PC-9 (cell line): ENCODE measurements at regions not wholly inside any gene's neighbourhood (a gene's known extent, or its start where the extent isn't known, plus 50 kb on each side); places are given as distances from the start of the nearest gene placed in this dataset.
"Not testable (repeated sequence)": the region's sequence is repeated elsewhere in the genome, so short reads cannot be mapped to it uniquely, and the experiment has no call there.

Experiments used
- BruUV-seq: library from RNA; stranded (reverse); fragments of 400-500 nt; replicated peaks from 2 replicates; lab custom pipeline; 2021; lab: Mats Ljungman, UMichigan
- CTCF ChIA-PET: fragments of 300-600 bp; sonication (Branson Sonifier 250); formaldehyde crosslinking; loops from one replicate; lab custom pipeline; 2022; ENCODE audit warnings: antibody characterized with exemption; lab: Charles Lee
- POLR2A ChIA-PET: fragments of 300-600 bp; sonication (Branson Sonifier 250); formaldehyde crosslinking; loops from one replicate; lab custom pipeline; 2022; ENCODE audit warnings: antibody characterized with exemption; ENCODE audit not compliant: unreplicated experiment; lab: Charles Lee
- DNase-seq, 2 experiments: peaks; one replicate each; pipeline versions ENCODE4 v3.0.0 to v3.0.0-alpha.2; 2015 to 2022; ENCODE audit warnings: mixed read lengths in 1 of 2
- H2AFZ ChIP-seq: fragments of 200-600 bp; sonication (generic); 2 replicates; pipeline ENCODE4 v1.8.1; 2017; ENCODE audit warnings: antibody characterized with exemption
- H3F3A ChIP-seq: fragments of 200-600 bp; sonication (generic); 2 replicates; pipeline ENCODE4 v1.8.1; 2017; ENCODE audit warnings: antibody characterized with exemption, mild to moderate bottlenecking, low read depth; ENCODE audit not compliant: insufficient read depth
- H3K27ac ChIP-seq: fragments of 200-600 bp; sonication (generic); 2 replicates; pipeline ENCODE4 v1.6.1; 2016; ENCODE audit warnings: mixed run types
- H3K27me3 ChIP-seq: fragments of 200-600 bp; sonication (generic); 2 replicates; pipeline ENCODE4 v1.6.1; 2016; ENCODE audit warnings: low read depth, mixed run types; ENCODE audit not compliant: insufficient read depth
- H3K36me3 ChIP-seq: fragments of 200-600 bp; sonication (generic); 2 replicates; pipeline ENCODE4 v1.6.1; 2016; ENCODE audit warnings: low read depth, mixed run types
- H3K4me1 ChIP-seq: fragments of 200-600 bp; sonication (generic); replicated peaks from 2 replicates; pipeline ENCODE4 v1.6.1; 2016; ENCODE audit warnings: mixed run types; ENCODE audit not compliant: insufficient read depth
- H3K4me2 ChIP-seq: fragments of 200-600 bp; sonication (generic); 2 replicates; pipeline ENCODE4 v1.6.1; 2017; ENCODE audit warnings: mixed run types
- H3K4me3 ChIP-seq: fragments of 200-600 bp; sonication (generic); 2 replicates; pipeline ENCODE4 v1.6.1; 2016; ENCODE audit warnings: mixed run types
- H3K79me2 ChIP-seq: fragments of 200-600 bp; sonication (generic); 2 replicates; pipeline ENCODE4 v1.6.1; 2017; ENCODE audit warnings: low read depth, mixed run types
- H3K9me2 ChIP-seq: fragments of 200-600 bp; sonication (generic); 2 replicates; pipeline ENCODE4 v1.8.1; 2017; ENCODE audit warnings: mild to moderate bottlenecking; ENCODE audit not compliant: insufficient read depth
- H3K9me3 ChIP-seq: fragments of 200-600 bp; sonication (generic); 2 replicates; pipeline ENCODE4 v1.8.1; 2016; ENCODE audit warnings: low read depth; ENCODE audit not compliant: insufficient read depth
- H4K20me1 ChIP-seq: fragments of 200-600 bp; sonication (generic); 2 replicates; pipeline ENCODE4 v1.8.1; 2017; ENCODE audit not compliant: insufficient read depth
- EZH2 ChIP-seq: fragments of 200-600 bp; sonication (generic); IDR thresholded peaks from 2 replicates; pipeline ENCODE4 v1.8.0; 2017; ENCODE audit warnings: antibody characterized with exemption, low read depth
- intact Hi-C: fragments of 100-400 bp; cut with micrococcal nuclease; formaldehyde crosslinking; loops from one replicate; pipeline ENCODE4 v1.10.0; 2022; ENCODE audit not compliant: unreplicated experiment
- TF ChIP-seq, protein P1 (sequence below): fragments of 200-600 bp; sonication (generic); conservative IDR thresholded peaks from 2 replicates; pipeline ENCODE4 v1.6.1; 2017; ENCODE audit warnings: mixed run types, antibody characterized with exemption, mild to moderate bottlenecking, moderate library complexity

DNA sequence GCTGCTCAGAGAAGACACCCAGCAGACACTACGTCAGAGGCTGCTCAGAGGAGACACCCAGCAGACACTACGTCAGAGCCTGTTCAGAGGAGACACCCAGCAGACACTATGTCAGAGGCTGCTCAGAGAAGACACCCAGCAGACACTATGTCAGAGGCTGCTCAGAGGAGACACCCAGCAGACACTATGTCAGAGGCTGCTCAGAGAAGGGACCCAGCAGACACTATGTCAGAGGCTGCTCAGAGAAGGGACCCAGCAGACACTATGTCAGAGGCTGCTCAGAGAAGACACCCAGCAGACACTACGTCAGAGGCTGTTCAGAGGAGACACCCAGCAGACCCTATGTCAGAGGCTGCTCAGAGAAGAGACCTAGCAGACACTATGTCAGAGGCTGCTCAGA lies 92.0 kb upstream of the FRG1 start:
- H3K36me3 ChIP-seq, H3K9me2 ChIP-seq, H3K9me3 ChIP-seq, H3K4me3 ChIP-seq, intact Hi-C loops, DNase-seq, H3K79me2 ChIP-seq, CTCF ChIA-PET, H3K27ac ChIP-seq, H3F3A ChIP-seq, POLR2A ChIA-PET, H3K4me1 ChIP-seq, BruUV-seq, H3K27me3 ChIP-seq, H2AFZ ChIP-seq, H3K4me2 ChIP-seq, H4K20me1 ChIP-seq: not testable (repeated sequence)

DNA sequence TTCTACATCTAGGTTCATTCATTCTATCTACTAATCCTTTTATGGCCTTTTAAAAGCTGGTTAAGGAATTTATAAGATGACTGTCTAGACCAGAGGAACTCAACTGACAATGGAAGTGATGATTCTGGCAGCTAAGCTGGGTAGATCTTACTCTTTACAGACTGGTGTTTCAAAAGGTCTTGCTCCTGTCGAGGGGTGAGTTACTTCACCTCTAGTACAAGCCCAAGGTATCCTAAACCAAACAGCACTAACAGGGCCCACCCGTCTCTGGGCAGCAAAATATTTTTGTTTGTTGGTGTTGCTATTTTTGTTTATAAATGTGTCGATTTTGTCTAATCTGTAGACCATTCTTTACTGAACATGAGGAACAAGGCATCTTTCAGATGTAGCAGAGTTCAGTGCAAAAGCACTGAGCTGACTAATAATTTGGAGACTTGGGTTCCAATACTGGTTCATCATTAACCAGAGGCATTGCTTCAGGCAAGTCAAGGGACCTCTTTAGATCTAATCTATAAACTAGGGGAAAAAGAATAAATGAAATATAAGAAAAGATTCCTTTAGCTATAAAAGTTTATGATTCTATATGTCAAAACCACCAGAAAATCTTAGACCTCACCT lies 90.3 kb upstream of the FRG1 start:
- no peak for TF ChIP-seq EZH2
- TF ChIP-seq, protein P1, sequence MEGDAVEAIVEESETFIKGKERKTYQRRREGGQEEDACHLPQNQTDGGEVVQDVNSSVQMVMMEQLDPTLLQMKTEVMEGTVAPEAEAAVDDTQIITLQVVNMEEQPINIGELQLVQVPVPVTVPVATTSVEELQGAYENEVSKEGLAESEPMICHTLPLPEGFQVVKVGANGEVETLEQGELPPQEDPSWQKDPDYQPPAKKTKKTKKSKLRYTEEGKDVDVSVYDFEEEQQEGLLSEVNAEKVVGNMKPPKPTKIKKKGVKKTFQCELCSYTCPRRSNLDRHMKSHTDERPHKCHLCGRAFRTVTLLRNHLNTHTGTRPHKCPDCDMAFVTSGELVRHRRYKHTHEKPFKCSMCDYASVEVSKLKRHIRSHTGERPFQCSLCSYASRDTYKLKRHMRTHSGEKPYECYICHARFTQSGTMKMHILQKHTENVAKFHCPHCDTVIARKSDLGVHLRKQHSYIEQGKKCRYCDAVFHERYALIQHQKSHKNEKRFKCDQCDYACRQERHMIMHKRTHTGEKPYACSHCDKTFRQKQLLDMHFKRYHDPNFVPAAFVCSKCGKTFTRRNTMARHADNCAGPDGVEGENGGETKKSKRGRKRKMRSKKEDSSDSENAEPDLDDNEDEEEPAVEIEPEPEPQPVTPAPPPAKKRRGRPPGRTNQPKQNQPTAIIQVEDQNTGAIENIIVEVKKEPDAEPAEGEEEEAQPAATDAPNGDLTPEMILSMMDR = no peak
- Histone ChIP-seq H3K9me3 (no peaks in the 10 kb centered on the region), H3K27ac (no peak overlapping the region), H4K20me1 (no peaks in the 10 kb centered on the region), H3K9me2 (no peaks in the 10 kb centered on the region), H3K79me2 (no peaks in the 10 kb centered on the region), H3K27me3 (no peaks in the 10 kb centered on the region), H3K4me1 (no peaks in the 10 kb centered on the region), H3K4me2 (no peak overlapping the region), H3F3A (no peaks in the 10 kb centered on the region), H3K36me3 (no peaks in the 10 kb centered on the region), H3K4me3 (no peak overlapping the region), H2AFZ (no peak overlapping the region)
- no TSS peak for BruUV-seq
- no peak for DNase-seq
- POLR2A ChIA-PET = no interaction called here
- intact Hi-C loops = no loop called here
- CTCF ChIA-PET = no interaction called here

DNA sequence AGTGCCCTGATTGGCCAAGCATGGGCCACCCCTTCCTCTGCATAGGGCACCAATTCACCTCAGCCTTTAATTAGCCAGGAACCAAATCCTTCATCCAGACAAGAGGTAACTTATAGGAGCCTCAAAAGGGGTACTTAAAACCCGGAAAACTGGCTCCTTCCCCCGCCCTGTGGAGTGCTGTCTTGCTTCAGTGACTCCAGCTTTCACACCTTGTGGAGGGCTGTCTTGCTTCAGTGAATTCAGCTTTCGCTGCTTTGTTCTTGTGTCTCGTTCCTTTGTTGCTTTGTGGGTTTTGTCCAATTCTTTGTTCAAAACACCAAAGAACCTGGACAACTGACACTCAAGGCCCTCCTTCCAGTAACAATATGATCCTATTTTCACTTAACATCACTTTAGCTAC lies 82.2 kb upstream of the FRG1 start:
- Histone ChIP-seq H3K9me3 (no peaks in the 10 kb centered on the region), H3F3A (no peaks in the 10 kb centered on the region), H3K4me2 (no peak overlapping the region), H3K27ac (no peak overlapping the region), H2AFZ (no peak overlapping the region), H3K79me2 (no peaks in the 10 kb centered on the region), H3K9me2 (no peaks in the 10 kb centered on the region), H3K4me3 (no peak overlapping the region), H3K4me1 (no peaks in the 10 kb centered on the region), H3K27me3 (peaks cover 21% of the 10 kb centered on the region), H4K20me1 (no peaks in the 10 kb centered on the region), H3K36me3 (no peaks in the 10 kb centered on the region)
- no TSS peak for BruUV-seq
- TF ChIP-seq, protein P1 = no peak
- TF ChIP-seq EZH2 = no peak
- POLR2A ChIA-PET = no interaction called here
- intact Hi-C loops = no loop called here
- no peak for DNase-seq
- CTCF ChIA-PET = no interaction called here

DNA sequence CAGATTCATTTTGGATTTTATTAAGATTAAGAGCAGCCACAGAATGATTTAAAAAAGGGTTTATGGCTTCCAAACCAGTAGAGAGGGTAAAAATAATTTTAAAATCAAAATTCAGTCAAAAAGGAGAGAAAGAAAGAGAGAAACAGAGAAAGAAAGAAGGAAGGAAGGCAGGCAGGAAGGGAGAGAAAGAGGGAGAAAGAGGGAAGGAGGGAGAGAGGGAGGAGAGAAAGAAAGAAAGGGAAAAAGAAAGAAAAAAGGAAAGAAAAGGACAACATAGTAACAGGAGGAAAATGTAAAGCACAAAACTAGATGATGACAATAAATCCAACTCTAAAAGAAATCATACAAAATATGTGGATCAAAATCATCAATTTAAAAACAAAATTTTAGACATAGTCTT lies 79.6 kb upstream of the FRG1 start:
- no peak overlapping the region for H2AFZ ChIP-seq
- intact Hi-C loops = no loop called here
- H3K4me2 ChIP-seq = no peak overlapping the region
- H3K27ac ChIP-seq = no peak overlapping the region
- BruUV-seq = no TSS peak
- POLR2A ChIA-PET = no interaction called here
- H3K9me2 ChIP-seq = no peaks in the 10 kb centered on the region
- H3K9me3 ChIP-seq = no peaks in the 10 kb centered on the region
- CTCF ChIA-PET = no interaction called here
- H3K27me3 ChIP-seq = peaks cover 21% of the 10 kb centered on the region
- no peaks in the 10 kb centered on the region for H3K4me1 ChIP-seq
- H3F3A ChIP-seq = no peaks in the 10 kb centered on the region
- H3K36me3 ChIP-seq = no peaks in the 10 kb centered on the region
- TF ChIP-seq, protein P1 = no peak
- no peak for TF ChIP-seq EZH2
- no peak overlapping the region for H3K4me3 ChIP-seq
- no peaks in the 10 kb centered on the region for H3K79me2 ChIP-seq
- no peak for DNase-seq
- no peaks in the 10 kb centered on the region for H4K20me1 ChIP-seq
